ENCODE measurements at regions not wholly inside any gene's neighbourhood (a gene's known extent, or its start where the extent isn't known, plus 50 kb on each side); places are given as distances from the start of the nearest gene placed in this dataset.
"Not testable (repeated sequence)": the region's sequence is repeated elsewhere in the genome, so short reads cannot be mapped to it uniquely, and the experiment has no call there.

- DNase-seq (ENCODE audit: low spot score), result no peak
Measured at GRCh38 chr5:100641833-100642232, 106.7 kb downstream of the FAM174A start.

DNA sequence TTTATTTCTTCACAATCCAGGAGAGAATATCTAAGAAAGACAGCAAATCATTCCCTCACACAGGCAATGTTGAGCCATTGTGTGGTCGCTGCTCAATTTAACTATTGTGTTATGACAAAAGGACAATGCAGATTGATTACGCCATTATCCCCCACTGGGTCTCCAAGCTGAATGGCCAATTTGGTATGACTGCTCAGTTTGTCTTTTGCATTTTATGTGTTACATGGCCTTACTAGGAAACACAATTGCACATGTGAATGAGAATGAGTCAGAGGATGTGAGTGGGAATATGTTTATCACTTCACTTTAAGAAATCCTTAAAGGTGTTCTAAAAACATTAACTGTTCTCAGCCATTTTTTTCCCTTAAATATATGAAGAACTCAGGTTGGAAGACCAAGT is 108.3 kb downstream of the FAM174A start:
- no peak for DNase-seq (ENCODE audit: low spot score)

- no peak for DNase-seq (ENCODE audit: low spot score)
Measured at GRCh38 chr5:100644185-100644584, 109.0 kb downstream of the FAM174A start.

DNA sequence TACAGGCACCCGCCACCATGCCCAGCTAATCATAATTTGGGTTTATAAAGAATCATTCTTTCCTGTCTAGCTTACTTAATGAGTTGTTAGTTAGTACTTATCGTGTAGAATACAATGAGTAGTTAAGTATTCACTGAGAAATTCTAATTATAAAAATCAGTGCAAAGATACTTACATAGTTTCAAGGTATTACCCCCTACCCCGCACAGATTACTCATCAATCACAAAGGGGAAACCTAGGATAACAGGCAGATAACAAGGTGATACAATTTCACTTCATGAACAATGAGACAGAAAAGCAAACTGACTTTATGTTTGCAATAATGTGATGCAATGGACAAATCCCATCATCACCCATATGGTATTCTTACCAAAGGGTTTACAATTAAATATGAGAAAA is 109.6 kb downstream of the FAM174A start:
- DNase-seq (ENCODE audit: low spot score), result no peak

DNA sequence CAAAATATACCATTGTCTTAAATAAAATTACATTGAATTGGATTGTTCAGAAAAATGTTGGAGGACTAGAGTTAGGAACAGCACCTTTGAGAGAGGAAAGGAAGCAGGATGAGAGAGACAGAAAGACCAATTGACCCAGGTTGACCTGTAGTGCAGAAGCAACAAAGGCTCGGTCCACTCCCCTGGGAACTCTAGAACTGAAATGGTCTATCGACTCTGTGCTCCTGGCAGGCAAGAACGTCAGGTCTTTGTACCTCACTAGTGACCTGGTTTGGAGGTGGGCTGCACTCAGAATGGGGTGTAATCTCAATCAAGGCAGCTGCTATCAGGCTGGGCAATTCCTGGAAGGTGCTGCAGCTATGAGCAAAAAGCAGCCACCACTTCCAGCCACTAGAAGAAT is 110.8 kb downstream of the FAM174A start:
- no peak for DNase-seq (ENCODE audit: low spot score)

- DNase-seq (ENCODE audit: low spot score), result no peak
Measured at GRCh38 chr5:100646691-100647090, 111.5 kb downstream of the FAM174A start.

DNA sequence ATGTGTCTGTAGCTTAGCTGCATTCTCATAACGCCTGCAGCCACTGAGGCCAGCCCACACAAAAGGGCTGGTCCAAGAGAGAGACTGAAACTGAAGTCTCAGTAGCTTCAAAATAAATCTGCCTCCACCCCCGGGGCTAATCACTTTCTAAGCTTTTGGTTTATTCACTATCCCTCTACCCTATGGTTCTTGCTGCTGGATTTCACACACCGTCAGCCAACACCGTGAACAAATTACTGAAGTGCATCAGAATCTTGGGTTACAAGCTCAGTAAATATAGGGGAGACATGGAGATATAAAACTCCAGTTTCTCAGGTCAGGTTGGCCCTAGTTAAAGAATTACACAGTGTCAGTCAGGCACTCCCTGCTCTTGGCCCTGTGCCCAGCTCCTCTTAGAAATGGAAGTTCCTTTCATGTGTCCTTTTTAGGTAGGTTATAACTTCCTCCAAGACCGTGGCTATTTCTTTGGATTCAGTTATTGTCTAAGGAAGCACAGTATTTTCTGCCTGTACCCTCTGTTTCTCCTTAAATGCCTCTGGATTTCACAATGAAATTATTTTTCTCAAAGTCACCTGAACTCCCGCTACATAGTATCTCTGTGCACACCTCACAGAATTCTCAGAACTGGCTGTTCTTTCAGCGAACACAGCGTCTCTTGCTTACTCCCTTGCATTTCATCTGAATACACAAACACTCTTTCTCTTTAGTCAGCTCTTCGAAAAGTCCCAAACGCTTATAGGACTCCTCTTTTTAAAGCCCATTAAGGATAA is 112.5 kb downstream of the FAM174A start:
- no peak for DNase-seq (ENCODE audit: low spot score)

DNA sequence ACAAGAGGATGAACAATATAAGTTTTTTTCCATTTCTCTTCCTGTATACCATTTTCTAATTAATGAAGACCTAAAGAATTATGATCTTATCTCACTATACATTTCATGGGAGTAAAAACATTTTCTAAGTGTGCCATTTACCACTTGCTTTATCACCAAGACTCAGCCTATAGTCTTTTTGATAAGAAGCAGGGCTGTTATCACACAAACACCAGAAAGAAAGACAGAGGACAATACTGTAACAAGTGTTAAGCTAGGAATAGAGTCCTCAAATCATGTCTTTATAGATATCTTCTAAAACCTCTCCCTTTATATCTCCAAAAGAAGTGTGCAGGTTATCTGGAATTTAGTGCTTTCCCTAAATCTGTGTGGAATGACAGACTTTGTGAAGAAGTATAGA is 119.7 kb downstream of the FAM174A start:
- DNase-seq (ENCODE audit: low spot score), result no peak

DNA sequence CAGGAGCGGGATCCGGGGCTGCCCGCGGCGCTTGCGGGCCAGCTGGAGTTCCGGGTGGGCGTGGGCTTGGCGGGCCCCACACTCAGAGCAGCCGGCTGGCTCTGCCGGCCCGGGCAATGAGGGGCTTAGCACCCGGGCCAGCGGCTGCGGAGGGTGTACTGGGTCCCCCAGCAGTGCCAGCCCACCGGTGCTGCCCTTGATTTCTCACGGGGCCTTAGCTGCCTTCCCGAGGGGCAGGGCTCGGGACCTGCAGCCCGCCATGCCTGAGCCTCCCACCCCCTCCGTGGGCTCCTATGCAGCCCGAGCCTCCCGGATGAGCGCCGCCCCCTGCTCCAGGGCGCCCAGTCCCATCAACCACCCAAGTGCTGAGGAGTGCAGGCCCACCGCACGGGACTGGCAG is 121.6 kb downstream of the FAM174A start:
- not testable (repeated sequence) for DNase-seq (ENCODE audit: low spot score)

- no peak for DNase-seq (ENCODE audit: low spot score)
Measured at GRCh38 chr5:100659080-100659795, 124.1 kb downstream of the FAM174A start.

DNA sequence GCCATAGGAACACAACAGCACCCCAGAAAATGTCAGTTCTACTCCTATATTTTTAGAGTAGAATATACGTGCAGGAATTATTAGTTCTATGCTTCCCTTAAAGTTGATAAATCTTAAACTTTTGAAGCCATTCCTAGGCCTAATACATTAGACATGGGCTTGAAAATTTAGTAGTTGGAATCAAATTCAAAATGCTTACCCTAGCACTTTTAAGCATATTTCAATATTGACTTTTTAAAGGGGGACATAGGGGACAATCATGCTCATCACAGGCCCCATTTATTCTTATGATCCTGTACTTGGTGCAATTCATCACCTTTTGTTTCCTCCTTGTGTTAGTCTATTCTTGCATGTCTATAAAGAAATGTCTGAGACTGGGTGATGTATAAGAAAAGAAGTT is 129.0 kb downstream of the FAM174A start:
- no peak for DNase-seq (ENCODE audit: low spot score)

GRCh38 chr5:100667161-100667630 is 132.0 kb downstream of the FAM174A start:
- DNase-seq (ENCODE audit: low spot score), result peak; percentile 5

DNA sequence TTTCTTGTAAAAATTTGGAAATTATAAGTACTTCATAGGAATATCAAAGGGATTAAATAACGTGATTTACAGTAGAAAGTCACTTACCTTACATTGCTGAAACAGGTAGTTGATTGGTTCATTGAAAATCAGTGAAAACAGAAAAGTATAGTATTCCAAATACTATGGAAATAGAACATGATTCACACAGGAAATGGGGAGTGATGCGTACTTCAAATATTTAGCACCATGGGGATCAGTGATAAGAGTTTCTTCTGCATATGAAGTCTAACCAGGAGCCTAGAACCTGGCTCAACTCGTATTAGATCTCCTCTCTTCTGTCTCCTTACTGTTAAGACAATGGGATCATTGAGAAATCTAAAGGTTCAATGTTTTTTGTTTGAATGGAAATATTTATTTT is 133.3 kb downstream of the FAM174A start:
- DNase-seq (ENCODE audit: low spot score), result peak; percentile 7

- no peak for DNase-seq (ENCODE audit: low spot score)
Measured at GRCh38 chr5:100676817-100677631, 141.8 kb downstream of the FAM174A start.

DNA sequence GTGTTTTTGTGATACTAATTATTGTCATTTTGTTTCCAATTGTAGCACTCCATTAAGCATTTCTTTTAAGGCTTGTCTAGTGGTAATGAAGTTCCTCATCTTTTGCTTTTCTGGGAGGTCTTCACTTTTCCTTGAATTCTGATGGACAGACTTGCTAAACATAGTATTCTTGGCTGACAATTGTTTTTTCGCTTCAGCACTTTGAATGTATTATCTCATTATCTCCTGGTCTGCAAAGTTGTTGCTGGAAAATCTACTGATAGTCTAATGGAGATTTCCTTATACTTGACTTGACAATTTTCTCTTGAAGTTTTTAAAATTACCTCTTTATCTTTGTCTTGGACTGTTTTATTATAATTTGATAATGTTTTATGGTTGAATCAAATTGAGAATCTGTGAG is 147.5 kb downstream of the FAM174A start:
- DNase-seq (ENCODE audit: low spot score), result no peak

DNA sequence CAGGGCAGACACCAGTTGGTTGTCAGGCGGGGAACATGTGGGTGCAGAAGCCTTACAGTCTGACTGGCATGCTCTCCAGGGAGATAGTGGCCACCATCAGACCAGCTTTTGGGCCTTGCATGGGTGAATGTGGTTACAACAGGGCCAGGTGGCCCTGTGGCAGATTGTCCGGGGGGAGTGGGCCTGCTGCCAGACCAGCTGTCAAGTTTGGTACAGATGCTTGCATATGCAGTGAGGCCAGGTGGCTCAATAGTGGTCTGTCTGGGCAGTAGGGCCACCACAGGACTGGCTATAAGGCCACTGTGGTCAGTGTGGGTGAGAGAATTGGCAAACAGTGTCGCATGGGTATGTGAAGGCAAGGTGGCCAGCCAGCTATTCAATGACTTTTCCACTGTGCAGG is 148.7 kb downstream of the FAM174A start:
- DNase-seq (ENCODE audit: low spot score), result no peak

GRCh38 chr5:100685122-100685521 is 149.9 kb downstream of the FAM174A start:
- not testable (repeated sequence) for DNase-seq (ENCODE audit: low spot score)

- DNase-seq (ENCODE audit: low spot score), result not testable (repeated sequence)
Measured at GRCh38 chr5:100688834-100689233, 153.7 kb downstream of the FAM174A start.

GRCh38 chr5:100690036-100690560 is 154.9 kb downstream of the FAM174A start:
- DNase-seq (ENCODE audit: low spot score), result no peak

- DNase-seq (ENCODE audit: low spot score), result no peak
Measured at GRCh38 chr5:100691085-100691484, 155.9 kb downstream of the FAM174A start.

GRCh38 chr5:100691548-100691947 is 156.4 kb downstream of the FAM174A start:
- no peak for DNase-seq (ENCODE audit: low spot score)

GRCh38 chr5:100693481-100693880 is 158.3 kb downstream of the FAM174A start:
- no peak for DNase-seq (ENCODE audit: low spot score)

Data from COLO829 (cell line).